Tibial nerve (tissue), 4 donors: ENCODE measurements at regions not wholly inside any gene's neighbourhood (a gene's known extent, or its start where the extent isn't known, plus 50 kb on each side); places are given as distances from the start of the nearest gene placed in this dataset.

ENCODE experiments used
- DNase-seq, 2 donors: peaks; one replicate each; pipeline ENCODE4 v3.0.0-alpha.2; 2019; ENCODE audit warnings: low spot score in 2 of 2
- H3K27ac ChIP-seq, 4 donors: fragments of 200-600 bp; sonication (generic) in 3 of 4; one replicate each; pipeline ENCODE4 v1.5.1; 2017 to 2019; ENCODE audit warnings: mild to moderate bottlenecking in 1 of 4
- H3K27me3 ChIP-seq, 2 donors: fragments of 200-600 bp; sonication (generic) in 1 of 2; one replicate each; pipeline versions ENCODE4 v1.5.1 to v1.6.0; 2017 to 2019
- H3K36me3 ChIP-seq, 3 donors: fragments of 200-600 bp; sonication (generic); one replicate each; pipeline ENCODE4 v1.5.1; 2018 to 2019
- H3K4me1 ChIP-seq, 4 donors: fragments of 200-600 bp; sonication (generic) in 3 of 4; one replicate each; pipeline ENCODE4 v1.5.1; 2017 to 2019
- H3K4me3 ChIP-seq, 4 donors: fragments of 200-600 bp; sonication (generic) in 3 of 4; one replicate each; pipeline ENCODE4 v1.5.1; 2017 to 2019; ENCODE audit warnings: mild to moderate bottlenecking in 1 of 4, moderate library complexity in 1 of 4
- H3K9me3 ChIP-seq, 4 donors: fragments of 200-600 bp; sonication (generic) in 3 of 4; one replicate each; pipeline ENCODE4 v1.5.1; 2017 to 2019
- CTCF ChIP-seq, 5 experiments: fragments of 200-600 bp in 3 of 5; fragments of 450-650 bp in 2 of 5; sonication (generic) in 3 of 5; IDR thresholded peaks; one replicate each; pipeline ENCODE4 v1.5.1; 2016 to 2019; ENCODE audit warnings: antibody characterized with exemption in 5 of 5, mild to moderate bottlenecking in 3 of 5, moderate library complexity in 2 of 5
- EP300 ChIP-seq, 2 donors: sonication (generic); formaldehyde crosslinking; IDR thresholded peaks; one replicate each; pipeline ENCODE4 v1.6.1; 2017; ENCODE audit warnings: antibody characterized with exemption in 2 of 2, mild to moderate bottlenecking in 1 of 2
- POLR2A ChIP-seq, 2 donors: fragments of 450-650 bp; IDR thresholded peaks; one replicate each; pipeline ENCODE4 v1.6.1; 2017; ENCODE audit warnings: antibody characterized with exemption in 2 of 2, mild to moderate bottlenecking in 2 of 2, moderate library complexity in 2 of 2
- WGBS, 2 donors: methylation state at CpG; one replicate each; pipeline ENCODE4 v1.1.5; 2018; 5-methylcytosine and 5-hydroxymethylcytosine counted together

- H3K4me3 ChIP-seq, result no peak overlapping the region
- no peak overlapping the region for H3K27ac ChIP-seq
- H3K4me1 ChIP-seq, result peaks cover 0 to 13% (median 0%) of the 10 kb centered on the region in 4 donors
- H3K36me3 ChIP-seq, result no peaks in the 10 kb centered on the region
- TF ChIP-seq EP300 (IDR thresholded peaks at IDR 0.05), result no peak
- TF ChIP-seq POLR2A (IDR thresholded peaks at IDR 0.05), result no peak
- no peak for TF ChIP-seq CTCF (IDR thresholded peaks at IDR 0.05)
- WGBS, 2 donors, result 73% methylated on average over 3 of the region's 3 CpGs
- no peak for DNase-seq
- no peaks in the 10 kb centered on the region for H3K9me3 ChIP-seq
- H3K27me3 ChIP-seq, result no peaks in the 10 kb centered on the region
These were observed 135.9 kb upstream of the FBN2 start for GRCh38 chr5:128673970-128674369.

- DNase-seq, result peak in 1 of 2 donors; percentile 28
- no peaks in the 10 kb centered on the region for H3K36me3 ChIP-seq
- H3K27ac ChIP-seq, result no peak overlapping the region
- no peaks in the 10 kb centered on the region for H3K27me3 ChIP-seq
- H3K9me3 ChIP-seq, result no peaks in the 10 kb centered on the region
- TF ChIP-seq POLR2A (IDR thresholded peaks at IDR 0.05) (no peak), CTCF (IDR thresholded peaks at IDR 0.05) (peak in 2 of 5 experiments; percentile 23 to 27)
- WGBS, 2 donors, result 59 to 66% methylated on average over 3 of the region's 3 CpGs
- no peak overlapping the region for H3K4me3 ChIP-seq
- peaks cover 0 to 13% (median 0%) of the 10 kb centered on the region in 4 donors for H3K4me1 ChIP-seq
These were observed 136.9 kb upstream of the FBN2 start for GRCh38 chr5:128674837-128675446.

DNA sequence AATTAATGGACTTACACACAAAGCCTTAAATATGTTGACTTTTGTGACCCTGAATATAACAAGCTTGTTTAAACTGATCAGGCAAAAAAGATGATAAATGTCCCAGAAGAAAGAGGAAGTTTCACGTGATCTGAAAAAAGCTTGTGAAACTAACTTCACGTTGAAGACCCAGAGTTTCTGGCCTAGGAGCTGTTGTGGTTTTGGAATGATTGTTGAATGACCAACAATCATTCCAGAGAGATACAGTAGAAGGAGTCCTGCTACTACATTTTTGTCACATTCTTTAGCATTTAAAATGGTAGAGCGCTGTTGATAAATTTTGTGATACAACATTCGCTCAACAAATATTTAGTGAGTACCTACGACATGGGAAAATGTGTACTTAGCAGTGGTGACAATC, 143.1 kb upstream of the FBN2 start:
- no peak overlapping the region for H3K27ac ChIP-seq
- no peaks in the 10 kb centered on the region for H3K9me3 ChIP-seq
- no peak overlapping the region for H3K4me3 ChIP-seq
- WGBS, 2 donors, result 84 to 92% methylated on average over 5 of the region's 5 CpGs
- TF ChIP-seq POLR2A (IDR thresholded peaks at IDR 0.05), result no peak
- TF ChIP-seq CTCF (IDR thresholded peaks at IDR 0.05), result no peak
- no peak for TF ChIP-seq EP300 (IDR thresholded peaks at IDR 0.05)
- no peaks in the 10 kb centered on the region for H3K36me3 ChIP-seq
- peaks cover 0 to 7% (median 0%) of the 10 kb centered on the region in 4 donors for H3K4me1 ChIP-seq
- no peak for DNase-seq
- no peaks in the 10 kb centered on the region for H3K27me3 ChIP-seq

- no peaks in the 10 kb centered on the region for H3K27me3 ChIP-seq
- no peak for TF ChIP-seq POLR2A (IDR thresholded peaks at IDR 0.05)
- TF ChIP-seq CTCF (IDR thresholded peaks at IDR 0.05), result no peak
- no peak for TF ChIP-seq EP300 (IDR thresholded peaks at IDR 0.05)
- H3K36me3 ChIP-seq, result no peaks in the 10 kb centered on the region
- no peak overlapping the region for H3K4me3 ChIP-seq
- no peak overlapping the region for H3K27ac ChIP-seq
- peaks cover 0 to 7% (median 0%) of the 10 kb centered on the region in 4 donors for H3K4me1 ChIP-seq
- DNase-seq, result no peak
- H3K9me3 ChIP-seq, result no peaks in the 10 kb centered on the region
- 21 to 24% methylated on average over 7 of the region's 7 CpGs for WGBS, 2 donors
These were observed 143.9 kb upstream of the FBN2 start for GRCh38 chr5:128681764-128682592.

GRCh38 chr5:128682669-128683068, 144.6 kb upstream of the FBN2 start:
- Histone ChIP-seq H3K27ac (no peak overlapping the region), H3K4me1 (peaks cover 0 to 7% (median 0%) of the 10 kb centered on the region in 4 donors), H3K4me3 (no peak overlapping the region), H3K36me3 (no peaks in the 10 kb centered on the region), H3K27me3 (no peaks in the 10 kb centered on the region), H3K9me3 (no peaks in the 10 kb centered on the region)
- DNase-seq, result no peak
- 83 to 89% methylated on average over 2 of the region's 2 CpGs for WGBS, 2 donors
- TF ChIP-seq EP300 (IDR thresholded peaks at IDR 0.05), result no peak
- TF ChIP-seq CTCF (IDR thresholded peaks at IDR 0.05), result no peak
- TF ChIP-seq POLR2A (IDR thresholded peaks at IDR 0.05), result no peak
